Neural cell (in vitro differentiated cells): ENCODE measurements at regions not wholly inside any gene's neighbourhood (a gene's known extent, or its start where the extent isn't known, plus 50 kb on each side); places are given as distances from the start of the nearest gene placed in this dataset.

Experiments used
- H2AFZ ChIP-seq: fragments of 200-600, 300-800 bp; sonication (generic), shearing (Covaris generic); 2 replicates; pipeline ENCODE4 v1.6.0; 2014; ENCODE audit warnings: low read depth, mild to moderate bottlenecking, antibody characterized with exemption, low read length, moderate library complexity
- H3F3A ChIP-seq: fragments of 200-600 bp; shearing (Covaris generic); 2 replicates; pipeline ENCODE4 v1.6.1; 2016; ENCODE audit warnings: mild to moderate bottlenecking, moderate library complexity, mixed read lengths, antibody characterized with exemption, low read length; ENCODE audit not compliant: insufficient read depth, poor library complexity, severe bottlenecking
- H3K27ac ChIP-seq: fragments of 200-600, 300-800 bp; sonication (generic), shearing (Covaris generic); 2 replicates; pipeline ENCODE4 v1.5.1; 2014; ENCODE audit warnings: mild to moderate bottlenecking, low read length, moderate library complexity
- H3K27me3 ChIP-seq: fragments of 300-800, 200-600 bp; sonication (generic), shearing (Covaris generic); 2 replicates; pipeline ENCODE4 v1.6.0; 2014; ENCODE audit warnings: mild to moderate bottlenecking, low read depth, low read length, moderate library complexity; ENCODE audit not compliant: insufficient read depth
- H3K36me3 ChIP-seq: fragments of 300-800, 200-600 bp; sonication (generic), shearing (Covaris generic); 2 replicates; pipeline ENCODE4 v1.5.1; 2014; ENCODE audit warnings: mild to moderate bottlenecking, antibody characterized with exemption, low read length, moderate library complexity; ENCODE audit not compliant: insufficient read depth
- H3K4me2 ChIP-seq: fragments of 300-800, 200-600 bp; sonication (generic), shearing (Covaris generic); 2 replicates; pipeline ENCODE4 v1.6.0; 2014; ENCODE audit warnings: mild to moderate bottlenecking, low read length
- H3K4me3 ChIP-seq: fragments of 300-800, 200-600 bp; sonication (generic), shearing (Covaris generic); 2 replicates; pipeline ENCODE4 v1.5.1; 2014; ENCODE audit warnings: mild to moderate bottlenecking, low read length, moderate library complexity
- H3K79me2 ChIP-seq: fragments of 200-600 bp; shearing (Covaris generic); replicated peaks from 2 replicates; pipeline ENCODE4 v1.6.0; 2014; ENCODE audit warnings: mild to moderate bottlenecking, low read length, moderate library complexity; ENCODE audit not compliant: insufficient read depth
- H3K9ac ChIP-seq: fragments of 300-800, 200-600 bp; sonication (generic), shearing (Covaris generic); 2 replicates; pipeline ENCODE4 v1.6.1; 2016; ENCODE audit warnings: mild to moderate bottlenecking, low read length, mixed read lengths
- H3K9me2 ChIP-seq: fragments of 200-600 bp; shearing (Covaris generic); 2 replicates; pipeline ENCODE4 v1.6.1; 2016; ENCODE audit warnings: mild to moderate bottlenecking, low read length, mixed read lengths; ENCODE audit not compliant: insufficient read depth
- H3K9me3 ChIP-seq: fragments of 200-600, 300-800 bp; sonication (generic), shearing (Covaris generic); 2 replicates; pipeline ENCODE4 v1.6.1; 2016; ENCODE audit warnings: mild to moderate bottlenecking, mixed run types, low read length, moderate library complexity, mixed read lengths
- H4K20me1 ChIP-seq: fragments of 200-600 bp; shearing (Covaris generic); 2 replicates; pipeline ENCODE4 v1.6.1; 2016; ENCODE audit warnings: mild to moderate bottlenecking, mixed run types; ENCODE audit not compliant: insufficient read depth
- CTCF ChIP-seq: fragments of 450-650 bp; IDR thresholded peaks from 2 replicates; pipeline ENCODE4 v1.5.1; 2014; ENCODE audit warnings: antibody characterized with exemption, mild to moderate bottlenecking, moderate library complexity; ENCODE audit not compliant: poor library complexity, severe bottlenecking
- EP300 ChIP-seq: fragments of 450-650 bp; conservative IDR thresholded peaks from 2 replicates; pipeline ENCODE4 v1.6.1; 2014; ENCODE audit warnings: antibody characterized with exemption, mild to moderate bottlenecking, moderate library complexity; ENCODE audit not compliant: poor library complexity, severe bottlenecking
- EZH2 ChIP-seq: fragments of 200-600, 300-800 bp; shearing (Covaris generic), sonication (generic); IDR thresholded peaks from 2 replicates; pipeline ENCODE4 v1.6.1; 2014; ENCODE audit warnings: antibody characterized with exemption, low read length, borderline replicate concordance, mild to moderate bottlenecking; ENCODE audit not compliant: insufficient read depth, poor library complexity, severe bottlenecking
- MXI1 ChIP-seq: fragments of 450-650 bp; conservative IDR thresholded peaks from 2 replicates; pipeline ENCODE4 v1.6.1; 2014; ENCODE audit warnings: antibody characterized with exemption, mild to moderate bottlenecking; ENCODE audit not compliant: poor library complexity, severe bottlenecking
- POLR2AphosphoS5 ChIP-seq: IDR thresholded peaks from 2 replicates; pipeline ENCODE4 v1.6.1; 2012
- RAD21 ChIP-seq: fragments of 450-650 bp; conservative IDR thresholded peaks from 2 replicates; pipeline ENCODE4 v1.6.1; 2014; ENCODE audit warnings: antibody characterized with exemption, mild to moderate bottlenecking, moderate library complexity
- REST ChIP-seq: IDR thresholded peaks from 2 replicates; pipeline ENCODE4 v1.6.1; 2012; ENCODE audit warnings: borderline replicate concordance
- SMC3 ChIP-seq: fragments of 450-650 bp; conservative IDR thresholded peaks from 2 replicates; pipeline ENCODE4 v1.6.1; 2014; ENCODE audit warnings: antibody characterized with exemption, mild to moderate bottlenecking, moderate library complexity; ENCODE audit not compliant: poor library complexity
- TAF1 ChIP-seq: IDR thresholded peaks from 2 replicates; pipeline ENCODE4 v1.6.1; 2012; ENCODE audit warnings: low read depth

- H3K9me2 ChIP-seq = no peaks in the 10 kb centered on the region
- H3K4me2 ChIP-seq = no peak overlapping the region
- H3K27ac ChIP-seq = no peak overlapping the region
- H3K36me3 ChIP-seq = no peaks in the 10 kb centered on the region
- H3K79me2 ChIP-seq = no peaks in the 10 kb centered on the region
- H3K27me3 ChIP-seq = no peaks in the 10 kb centered on the region
- H4K20me1 ChIP-seq = no peaks in the 10 kb centered on the region
- no peaks in the 10 kb centered on the region for H3F3A ChIP-seq
- no peaks in the 10 kb centered on the region for H3K9me3 ChIP-seq
- no peak overlapping the region for H2AFZ ChIP-seq
- no peak for TF ChIP-seq RAD21
- no peak for TF ChIP-seq TAF1
- TF ChIP-seq CTCF = no peak
- TF ChIP-seq EZH2 = no peak
- H3K9ac ChIP-seq = no peak overlapping the region
- no peak overlapping the region for H3K4me3 ChIP-seq
Measured at GRCh38 chr10:75292794-75293445, 57.2 kb upstream of the COMTD1 start.

GRCh38 chr10:75291805-75292204 is 56.0 kb upstream of the COMTD1 start:
- Histone ChIP-seq H3K4me2 (no peak overlapping the region), H3K27me3 (no peaks in the 10 kb centered on the region), H3K79me2 (no peaks in the 10 kb centered on the region), H3K9ac (no peak overlapping the region), H3K36me3 (no peaks in the 10 kb centered on the region), H3K4me3 (no peak overlapping the region), H3K9me3 (no peaks in the 10 kb centered on the region), H3K27ac (no peak overlapping the region), H4K20me1 (no peaks in the 10 kb centered on the region), H3F3A (no peaks in the 10 kb centered on the region), H3K9me2 (no peaks in the 10 kb centered on the region), H2AFZ (no peak overlapping the region)
- no peak for TF ChIP-seq RAD21

- no peaks in the 10 kb centered on the region for H3K27me3 ChIP-seq
- TF ChIP-seq RAD21 (no peak), SMC3 (no peak), CTCF (no peak), POLR2AphosphoS5 (no peak), MXI1 (no peak), TAF1 (no peak), EP300 (no peak), REST (no peak), EZH2 (no peak)
- no peaks in the 10 kb centered on the region for H3K79me2 ChIP-seq
Measured at GRCh38 chr10:75288140-75288711, 52.5 kb upstream of the COMTD1 start.

More at GRCh38 chr10:75288140-75288711, 52.5 kb upstream of the COMTD1 start:
- Histone ChIP-seq H3K9me2 (no peaks in the 10 kb centered on the region), H3K27ac (no peak overlapping the region), H2AFZ (no peak overlapping the region), H3K9ac (no peak overlapping the region), H3K36me3 (no peaks in the 10 kb centered on the region), H3K9me3 (no peaks in the 10 kb centered on the region), H4K20me1 (no peaks in the 10 kb centered on the region), H3K4me2 (no peak overlapping the region), H3K4me3 (no peak overlapping the region), H3F3A (no peaks in the 10 kb centered on the region)
